HCT116 (cell line): ENCODE measurements at regions not wholly inside any gene's neighbourhood (a gene's known extent, or its start where the extent isn't known, plus 50 kb on each side); places are given as distances from the start of the nearest gene placed in this dataset.

Experiments used
- ATAC-seq: fragments of 200-7000 bp; cut with Tn5 transposase; 2 replicates; pipeline ENCODE4 v1.9.1; 2020; ENCODE audit warnings: mild to moderate bottlenecking, moderate library complexity
- BruUV-seq: library from RNA; stranded (reverse); fragments of 400-500 nt; replicated peaks from 2 replicates; lab custom pipeline; 2021; lab: Mats Ljungman, UMichigan
- CTCF ChIA-PET: fragments of 300-600 bp; sonication (Branson Sonifier 250); formaldehyde crosslinking; loops from one replicate; lab custom pipeline; 2021; ENCODE audit warnings: antibody characterized with exemption; lab: Charles Lee
- POLR2A ChIA-PET: fragments of 300-600, 350-600 bp; sonication (Branson Sonifier 250); formaldehyde crosslinking; loops from one replicate; lab custom pipeline; 2021; ENCODE audit warnings: antibody characterized with exemption; lab: Charles Lee
- RAD21 ChIA-PET, 2 experiments: fragments of 300-600 bp; sonication (Branson Sonifier 250); formaldehyde crosslinking; loops; one replicate each; lab custom pipeline; 2023; ENCODE audit warnings: low total read pairs in 2 of 2; ENCODE audit not compliant: uncharacterized antibody in 2 of 2, unreplicated experiment in 2 of 2, low non-redundant PET in 1 of 2; lab: Charles Lee
- DNase-seq: peaks from one replicate; pipeline ENCODE4 v3.0.0-alpha.2; 2010; ENCODE audit warnings: low read depth, low spot score
- H2AFZ ChIP-seq: fragments of 200-600 bp; shearing (Covaris generic), sonication (generic); 2 replicates; pipeline ENCODE4 v1.6.1; 2017; ENCODE audit warnings: low read depth, mixed run types, mixed read lengths, antibody characterized with exemption, low read length; ENCODE audit not compliant: poor library complexity, severe bottlenecking
- H3K27ac ChIP-seq: 2 replicates; pipeline ENCODE4 v1.5.1; 2012; ENCODE audit warnings: low read depth, low read length
- H3K27me3 ChIP-seq: fragments of 200-600 bp; sonication (generic); 2 replicates; pipeline ENCODE4 v1.6.1; 2016; ENCODE audit warnings: mixed run types, low read length, mixed read lengths; ENCODE audit not compliant: insufficient read depth
- H3K36me3 ChIP-seq, 2 experiments: fragments of 200-500 bp in 1 of 2; fragments of 200-600 bp in 1 of 2; sonication (Bioruptor generic) in 1 of 2; sonication (generic) in 1 of 2; 2 replicates each; pipeline versions ENCODE4 v1.5.1 to v1.6.1; 2014 to 2016; ENCODE audit warnings: low read length in 2 of 2, inconsistent platforms in 1 of 2, mixed read lengths in 1 of 2, mixed run types in 1 of 2; ENCODE audit not compliant: insufficient read depth in 2 of 2, control insufficient read depth in 1 of 2
- H3K4me1 ChIP-seq, 2 experiments: fragments of 200-600 bp in 1 of 2; sonication (generic) in 1 of 2; 2 replicates each; pipeline versions ENCODE4 v1.5.1 to v1.6.1; 2012 to 2017; ENCODE audit warnings: low read length in 2 of 2, inconsistent platforms in 1 of 2, mild to moderate bottlenecking in 1 of 2, mixed read lengths in 1 of 2, mixed run types in 1 of 2, moderate library complexity in 1 of 2; ENCODE audit not compliant: insufficient read depth in 2 of 2, control insufficient read depth in 1 of 2
- H3K4me2 ChIP-seq: fragments of 200-600 bp; sonication (generic); 2 replicates; pipeline ENCODE4 v1.6.1; 2017; ENCODE audit warnings: mixed run types, low read length, mixed read lengths
- H3K4me3 ChIP-seq, 2 experiments: fragments of 200-600 bp in 1 of 2; sonication (generic) in 1 of 2; replicated peaks in 1 of 2; 2 replicates each; pipeline ENCODE4 v1.5.1; 2011 to 2016; ENCODE audit warnings: low read length in 2 of 2, control low read depth in 1 of 2, low read depth in 1 of 2, mild to moderate bottlenecking in 1 of 2, mixed read lengths in 1 of 2, mixed run types in 1 of 2
- H3K79me2 ChIP-seq: fragments of 200-600 bp; sonication (generic); 2 replicates; pipeline ENCODE4 v1.6.1; 2017; ENCODE audit warnings: mild to moderate bottlenecking, mixed run types, low read length, moderate library complexity, mixed read lengths; ENCODE audit not compliant: insufficient read depth
- H3K9ac ChIP-seq: fragments of 200-600 bp; sonication (generic); 2 replicates; pipeline ENCODE4 v1.6.1; 2016; ENCODE audit warnings: low read length, mixed read lengths
- H3K9me2 ChIP-seq: fragments of 200-600 bp; sonication (generic), shearing (Covaris generic); 2 replicates; pipeline ENCODE4 v1.6.1; 2017; ENCODE audit warnings: mixed run types, mild to moderate bottlenecking, moderate library complexity; ENCODE audit not compliant: insufficient read depth
- H3K9me3 ChIP-seq, 2 experiments: fragments of 200-500 bp in 1 of 2; fragments of 200-600 bp in 1 of 2; sonication (Bioruptor generic) in 1 of 2; sonication (generic) in 1 of 2; 2 replicates each; pipeline ENCODE4 v1.6.1; 2014 to 2017; ENCODE audit warnings: low read length in 2 of 2, mixed read lengths in 2 of 2, inconsistent platforms in 1 of 2, low read depth in 1 of 2, mild to moderate bottlenecking in 1 of 2, mixed run types in 1 of 2, moderate library complexity in 1 of 2; ENCODE audit not compliant: control insufficient read depth in 1 of 2, insufficient read depth in 1 of 2
- H4K20me1 ChIP-seq: fragments of 200-600 bp; sonication (generic), shearing (Covaris generic); 2 replicates; pipeline ENCODE4 v1.6.1; 2017; ENCODE audit warnings: mixed run types, mild to moderate bottlenecking, moderate library complexity; ENCODE audit not compliant: insufficient read depth
- ATF3 ChIP-seq: IDR thresholded peaks from 2 replicates; pipeline ENCODE4 v1.6.1; 2012
- CBX3 ChIP-seq: IDR thresholded peaks from 2 replicates; pipeline ENCODE4 v1.6.1; 2012; ENCODE audit warnings: low read depth
- CEBPB ChIP-seq: IDR thresholded peaks from 2 replicates; pipeline ENCODE4 v1.6.1; 2012; ENCODE audit warnings: low read depth
- EGR1 ChIP-seq: IDR thresholded peaks from 2 replicates; pipeline ENCODE4 v1.6.1; 2012; ENCODE audit warnings: low read depth
- EZH2 ChIP-seq: fragments of 200-600 bp; sonication (generic); IDR thresholded peaks from 2 replicates; pipeline ENCODE4 v1.6.1; 2017; ENCODE audit warnings: antibody characterized with exemption, mixed run types
- EZH2phosphoT487 ChIP-seq: fragments of 200-600 bp; IDR thresholded peaks from 2 replicates; pipeline ENCODE4 v1.6.1; 2018; ENCODE audit warnings: antibody characterized with exemption, borderline replicate concordance
- FOSL1 ChIP-seq: IDR thresholded peaks from 2 replicates; pipeline ENCODE4 v1.6.1; 2012; ENCODE audit warnings: low read depth
- MAX ChIP-seq: IDR thresholded peaks from 2 replicates; pipeline ENCODE4 v1.6.1; 2012
- POLR2A ChIP-seq: IDR thresholded peaks from 2 replicates; pipeline ENCODE4 v1.7.0; 2011; ENCODE audit warnings: borderline replicate concordance; ENCODE audit not compliant: insufficient read depth, insufficient read length; ENCODE audit errors: extremely low read depth
- POLR2AphosphoS5 ChIP-seq: IDR thresholded peaks from 2 replicates; pipeline ENCODE4 v1.6.1; 2011; ENCODE audit warnings: mild to moderate bottlenecking, low read depth, low read length, moderate library complexity
- RAD21 ChIP-seq: IDR thresholded peaks from 2 replicates; pipeline ENCODE4 v1.6.1; 2012; ENCODE audit warnings: low read depth, mild to moderate bottlenecking
- REST ChIP-seq: IDR thresholded peaks from 2 replicates; pipeline ENCODE4 v1.6.1; 2012; ENCODE audit warnings: low read depth
- SIN3A ChIP-seq: IDR thresholded peaks from 2 replicates; pipeline ENCODE4 v1.6.1; 2012; ENCODE audit warnings: low read depth
- TCF7L2 ChIP-seq: IDR thresholded peaks from 2 replicates; pipeline ENCODE4 v1.7.0; 2011; ENCODE audit warnings: borderline replicate concordance, inconsistent platforms; ENCODE audit not compliant: insufficient read depth, insufficient read length; ENCODE audit errors: extremely low read depth
- YY1 ChIP-seq: IDR thresholded peaks from 2 replicates; pipeline ENCODE4 v1.6.1; 2011; ENCODE audit warnings: low read length, low read depth, moderate library complexity, mild to moderate bottlenecking; ENCODE audit not compliant: insufficient replicate concordance; ENCODE audit errors: extremely low read depth
- ZBTB33 ChIP-seq: IDR thresholded peaks from 2 replicates; pipeline ENCODE4 v1.6.1; 2011; ENCODE audit warnings: mild to moderate bottlenecking, low read length, moderate library complexity; ENCODE audit not compliant: insufficient replicate concordance; ENCODE audit errors: extremely low read depth
- ZFX ChIP-seq: fragments of 450-650 bp; IDR thresholded peaks from 2 replicates; pipeline ENCODE4 v1.6.1; 2017
- intact Hi-C: fragments of 100-400 bp; cut with micrococcal nuclease; formaldehyde crosslinking; loops from 2 replicates; pipeline ENCODE4 v1.10.0; 2022

DNA sequence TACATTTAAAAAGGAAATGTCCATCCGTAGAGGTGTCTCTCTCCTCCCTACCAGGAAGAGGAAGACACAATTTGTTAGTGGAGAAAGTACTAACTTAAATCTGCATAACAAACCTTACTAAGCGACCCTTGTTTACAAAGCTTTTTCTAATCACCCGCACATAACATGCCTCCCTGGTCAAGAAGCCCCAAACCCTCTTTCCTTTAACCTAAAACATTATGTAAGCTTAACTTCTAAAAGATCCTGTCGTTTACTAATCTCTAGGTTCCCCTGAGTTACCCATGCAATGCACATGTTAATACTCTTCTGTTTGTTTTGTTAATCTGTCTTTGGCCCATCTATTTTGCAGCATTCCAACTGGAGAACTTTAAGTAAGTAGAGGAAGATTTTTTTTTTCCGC is 630.3 kb upstream of the NRXN1 start:
- intact Hi-C loops = no loop called here
- POLR2A ChIA-PET = no interaction called here
- no peaks in the 10 kb centered on the region for H3K36me3 ChIP-seq
- no peaks in the 10 kb centered on the region for H4K20me1 ChIP-seq
- DNase-seq (no peak), ATAC-seq (no peak)
- CTCF ChIA-PET = no interaction called here
- H2AFZ ChIP-seq = no peak overlapping the region
- BruUV-seq = no TSS peak
- H3K9me3 ChIP-seq = no peaks in the 10 kb centered on the region
- no peaks in the 10 kb centered on the region for H3K79me2 ChIP-seq
- TF ChIP-seq POLR2AphosphoS5 (no peak), CEBPB (no peak), ATF3 (no peak), ZBTB33 (no peak), SIN3A (no peak), EZH2phosphoT487 (no peak), EZH2 (no peak), RAD21 (no peak), CBX3 (no peak), EGR1 (no peak), TCF7L2 (no peak), MAX (no peak), REST (no peak), POLR2A (no peak), YY1 (no peak), FOSL1 (no peak), ZFX (no peak)
- H3K4me2 ChIP-seq = no peak overlapping the region
- H3K27me3 ChIP-seq = no peaks in the 10 kb centered on the region
- H3K27ac ChIP-seq = no peak overlapping the region
- no peak overlapping the region for H3K4me3 ChIP-seq
- no peaks in the 10 kb centered on the region for H3K4me1 ChIP-seq
- RAD21 ChIA-PET = no interaction called here
- H3K9me2 ChIP-seq = no peaks in the 10 kb centered on the region
- H3K9ac ChIP-seq = no peak overlapping the region
